Lower leg skin (tissue), 3 donors: ENCODE measurements at regions not wholly inside any gene's neighbourhood (a gene's known extent, or its start where the extent isn't known, plus 50 kb on each side); places are given as distances from the start of the nearest gene placed in this dataset.

Source experiments
- POLR2A ChIP-seq, 2 donors: fragments of 450-650 bp; IDR thresholded peaks; one replicate each; pipeline ENCODE4 v1.6.1; 2016 to 2017; ENCODE audit warnings: antibody characterized with exemption in 2 of 2, mild to moderate bottlenecking in 1 of 2, moderate library complexity in 1 of 2
- TF ChIP-seq, protein P1 (sequence below), 3 donors: fragments of 450-650 bp; IDR thresholded peaks; one replicate each; pipeline ENCODE4 v1.5.1; 2016; ENCODE audit warnings: antibody characterized with exemption in 3 of 3, mild to moderate bottlenecking in 3 of 3, moderate library complexity in 2 of 3

DNA sequence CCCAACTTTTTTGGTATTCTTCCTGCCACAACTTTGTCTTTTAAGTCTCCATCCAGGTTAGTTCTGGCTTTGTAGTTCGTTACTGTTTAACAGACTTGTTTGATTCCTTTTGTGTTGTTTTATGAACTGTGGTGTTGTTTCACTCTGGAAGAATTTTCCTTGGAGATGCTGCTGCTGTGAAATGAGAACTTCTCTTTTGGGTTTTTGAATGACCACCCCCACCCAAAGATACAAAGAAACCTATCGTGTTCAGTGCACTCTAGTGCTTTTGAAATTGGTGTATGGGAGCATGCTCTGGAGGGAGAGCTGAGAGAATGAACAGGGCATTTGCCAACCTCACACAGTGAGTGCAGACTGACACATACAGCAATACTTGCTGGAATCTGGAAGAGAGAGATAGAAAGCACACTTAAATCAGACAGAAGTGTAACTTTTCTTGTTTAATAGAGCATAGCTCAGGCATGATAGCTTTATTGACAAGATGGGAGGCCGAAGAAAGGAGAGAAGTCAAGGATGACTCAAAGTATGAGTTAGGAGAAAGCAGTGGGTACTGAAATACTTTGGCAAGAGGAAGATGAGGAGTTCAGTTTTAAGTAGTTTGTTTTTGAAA lies 293.1 kb downstream of the SOX4 start:
- no peak for TF ChIP-seq POLR2A (IDR thresholded peaks at IDR 0.05)
- TF ChIP-seq, protein P1, sequence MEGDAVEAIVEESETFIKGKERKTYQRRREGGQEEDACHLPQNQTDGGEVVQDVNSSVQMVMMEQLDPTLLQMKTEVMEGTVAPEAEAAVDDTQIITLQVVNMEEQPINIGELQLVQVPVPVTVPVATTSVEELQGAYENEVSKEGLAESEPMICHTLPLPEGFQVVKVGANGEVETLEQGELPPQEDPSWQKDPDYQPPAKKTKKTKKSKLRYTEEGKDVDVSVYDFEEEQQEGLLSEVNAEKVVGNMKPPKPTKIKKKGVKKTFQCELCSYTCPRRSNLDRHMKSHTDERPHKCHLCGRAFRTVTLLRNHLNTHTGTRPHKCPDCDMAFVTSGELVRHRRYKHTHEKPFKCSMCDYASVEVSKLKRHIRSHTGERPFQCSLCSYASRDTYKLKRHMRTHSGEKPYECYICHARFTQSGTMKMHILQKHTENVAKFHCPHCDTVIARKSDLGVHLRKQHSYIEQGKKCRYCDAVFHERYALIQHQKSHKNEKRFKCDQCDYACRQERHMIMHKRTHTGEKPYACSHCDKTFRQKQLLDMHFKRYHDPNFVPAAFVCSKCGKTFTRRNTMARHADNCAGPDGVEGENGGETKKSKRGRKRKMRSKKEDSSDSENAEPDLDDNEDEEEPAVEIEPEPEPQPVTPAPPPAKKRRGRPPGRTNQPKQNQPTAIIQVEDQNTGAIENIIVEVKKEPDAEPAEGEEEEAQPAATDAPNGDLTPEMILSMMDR (IDR thresholded peaks at IDR 0.05): no peak
